ENCODE measurements at regions not wholly inside any gene's neighbourhood (a gene's known extent, or its start where the extent isn't known, plus 50 kb on each side); places are given as distances from the start of the nearest gene placed in this dataset.
A peak's percentile ranks its signal among the peaks of the same experiment; 100 is the strongest.

DNA sequence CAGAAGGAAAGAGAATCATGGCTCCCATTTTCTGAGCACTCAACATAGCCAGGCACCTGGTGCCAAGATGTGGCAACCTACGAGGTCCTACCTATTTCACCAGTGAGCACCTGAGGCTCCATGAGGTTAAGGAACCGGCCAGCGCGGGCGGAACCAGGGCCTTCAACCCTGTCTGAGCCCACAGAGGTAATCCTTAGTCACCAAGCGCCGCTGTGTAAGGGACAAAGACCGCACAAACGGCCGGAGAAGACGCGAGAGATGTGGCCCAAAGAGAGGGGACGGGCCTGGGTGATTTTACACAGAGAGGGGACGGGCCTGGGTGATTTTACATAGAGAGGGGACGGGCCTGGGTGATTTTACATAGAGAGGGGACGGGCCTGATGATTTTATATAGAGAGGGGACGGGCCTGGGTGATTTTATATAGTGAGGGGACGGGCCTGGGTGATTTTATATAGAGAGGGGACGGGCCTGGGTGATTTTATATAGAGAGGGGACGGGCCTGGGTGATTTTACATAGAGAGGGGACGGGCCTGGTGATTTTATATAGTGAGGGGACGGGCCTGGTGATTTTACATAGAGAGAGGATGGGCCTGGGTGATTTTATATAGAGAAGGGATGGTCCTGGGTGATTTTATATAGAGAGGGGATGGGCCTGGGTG, 114.2 kb downstream of the SMIM20 start:
- DNase-seq (ENCODE audit: low read depth), result no peak
- TF ChIP-seq, protein P1, sequence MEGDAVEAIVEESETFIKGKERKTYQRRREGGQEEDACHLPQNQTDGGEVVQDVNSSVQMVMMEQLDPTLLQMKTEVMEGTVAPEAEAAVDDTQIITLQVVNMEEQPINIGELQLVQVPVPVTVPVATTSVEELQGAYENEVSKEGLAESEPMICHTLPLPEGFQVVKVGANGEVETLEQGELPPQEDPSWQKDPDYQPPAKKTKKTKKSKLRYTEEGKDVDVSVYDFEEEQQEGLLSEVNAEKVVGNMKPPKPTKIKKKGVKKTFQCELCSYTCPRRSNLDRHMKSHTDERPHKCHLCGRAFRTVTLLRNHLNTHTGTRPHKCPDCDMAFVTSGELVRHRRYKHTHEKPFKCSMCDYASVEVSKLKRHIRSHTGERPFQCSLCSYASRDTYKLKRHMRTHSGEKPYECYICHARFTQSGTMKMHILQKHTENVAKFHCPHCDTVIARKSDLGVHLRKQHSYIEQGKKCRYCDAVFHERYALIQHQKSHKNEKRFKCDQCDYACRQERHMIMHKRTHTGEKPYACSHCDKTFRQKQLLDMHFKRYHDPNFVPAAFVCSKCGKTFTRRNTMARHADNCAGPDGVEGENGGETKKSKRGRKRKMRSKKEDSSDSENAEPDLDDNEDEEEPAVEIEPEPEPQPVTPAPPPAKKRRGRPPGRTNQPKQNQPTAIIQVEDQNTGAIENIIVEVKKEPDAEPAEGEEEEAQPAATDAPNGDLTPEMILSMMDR (conservative IDR thresholded peaks at IDR 0.05; ENCODE audit: low read depth, low read length), result no peak
- no peak overlapping the region for H3K4me3 ChIP-seq (ENCODE audit: low read depth, low read length)

DNA sequence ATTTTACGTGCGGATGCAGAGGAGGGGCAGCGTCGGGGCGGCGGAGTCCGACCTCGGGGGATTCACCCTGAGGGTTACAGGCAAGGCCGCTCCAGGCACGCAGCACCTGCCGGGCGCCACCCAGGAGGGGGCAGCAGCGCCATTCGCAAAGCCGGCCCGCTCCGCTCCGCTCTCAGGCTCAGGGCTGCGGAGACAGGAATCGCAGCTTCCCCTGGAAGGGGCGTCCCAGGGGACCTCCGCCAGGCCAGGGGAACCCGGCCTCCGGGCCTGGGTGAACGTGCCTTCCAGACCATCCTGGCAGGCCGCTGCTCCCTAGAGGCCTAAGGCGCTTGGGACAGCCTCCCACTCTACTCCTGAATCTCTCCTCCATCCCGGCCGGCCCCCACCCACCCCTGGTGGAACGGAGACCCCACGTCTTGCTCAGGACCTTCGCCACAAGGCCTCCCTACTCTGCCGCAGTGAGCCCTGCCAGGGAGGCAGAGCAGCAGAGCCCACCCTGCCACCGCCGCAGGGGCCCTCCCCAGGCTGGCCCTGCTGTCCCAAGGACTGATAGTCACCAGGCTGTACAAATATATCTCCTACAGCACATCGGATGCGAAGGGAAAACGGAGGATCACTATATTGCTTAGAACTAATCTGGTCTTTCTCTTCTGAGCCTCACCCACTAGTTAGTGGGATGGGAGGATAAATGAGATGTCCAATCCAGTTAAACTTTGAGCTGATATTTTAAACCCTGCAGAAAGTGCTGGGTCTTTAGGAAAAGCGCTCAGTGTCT, 115.0 kb downstream of the SMIM20 start:
- TF ChIP-seq, protein P1 (conservative IDR thresholded peaks at IDR 0.05; ENCODE audit: low read depth, low read length), result peak; percentile 78
- peak; percentile 61 for DNase-seq (ENCODE audit: low read depth)
- H3K4me3 ChIP-seq (ENCODE audit: low read depth, low read length), result no peak overlapping the region

DNA sequence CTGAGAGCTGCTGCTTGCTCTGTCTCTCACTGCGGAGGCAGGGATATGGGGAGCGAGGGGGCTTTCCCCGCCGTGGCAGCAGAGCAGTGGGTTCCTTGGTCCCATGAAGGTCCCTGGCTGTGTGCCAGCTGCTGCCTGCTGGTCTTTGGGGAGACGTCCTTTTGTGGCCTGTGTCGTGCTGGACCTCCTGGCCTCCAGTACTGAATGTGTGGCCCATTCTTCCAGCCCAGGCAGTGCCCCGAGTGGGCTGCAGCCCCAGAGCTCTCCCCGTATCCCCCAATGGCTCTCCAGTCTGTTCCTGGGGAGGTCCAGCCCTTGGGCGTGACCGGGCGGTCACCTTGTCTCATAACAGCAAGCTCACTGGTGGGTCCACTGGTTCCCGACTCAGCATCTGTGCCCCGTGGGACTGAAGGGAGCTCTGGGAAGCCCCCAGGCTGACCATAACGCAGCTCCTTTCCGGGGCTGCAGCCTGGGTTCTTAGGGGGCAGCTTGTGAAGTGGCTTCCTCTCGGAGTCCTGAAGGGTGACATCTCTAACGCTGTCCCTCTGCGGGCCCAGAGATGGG, 115.6 kb downstream of the SMIM20 start:
- no peak for DNase-seq (ENCODE audit: low read depth)
- TF ChIP-seq, protein P1 (conservative IDR thresholded peaks at IDR 0.05; ENCODE audit: low read depth, low read length), result no peak
- H3K4me3 ChIP-seq (ENCODE audit: low read depth, low read length), result no peak overlapping the region

DNA sequence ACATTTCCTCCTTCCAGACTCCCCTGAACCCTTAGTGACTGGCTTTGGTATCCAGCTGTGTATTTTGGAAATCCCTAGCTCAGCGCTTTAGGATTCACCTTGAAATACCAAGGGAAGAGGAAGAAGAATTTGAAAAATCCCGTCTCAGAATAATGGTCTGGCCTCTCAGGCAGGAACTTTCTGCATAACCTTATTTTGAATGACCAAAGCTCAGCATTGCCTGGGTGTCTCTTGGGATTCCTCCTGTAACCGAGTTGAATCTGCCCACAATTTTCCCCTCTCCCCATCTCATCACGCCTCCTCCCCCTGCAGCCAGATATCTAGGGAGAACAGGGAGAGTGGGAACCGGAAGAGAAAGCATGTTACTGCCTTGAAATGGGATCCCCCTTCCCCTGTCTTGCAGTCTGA, 116.2 kb downstream of the SMIM20 start:
- TF ChIP-seq, protein P1 (conservative IDR thresholded peaks at IDR 0.05; ENCODE audit: low read depth, low read length), result no peak
- no peak for DNase-seq (ENCODE audit: low read depth)
- no peak overlapping the region for H3K4me3 ChIP-seq (ENCODE audit: low read depth, low read length)

DNA sequence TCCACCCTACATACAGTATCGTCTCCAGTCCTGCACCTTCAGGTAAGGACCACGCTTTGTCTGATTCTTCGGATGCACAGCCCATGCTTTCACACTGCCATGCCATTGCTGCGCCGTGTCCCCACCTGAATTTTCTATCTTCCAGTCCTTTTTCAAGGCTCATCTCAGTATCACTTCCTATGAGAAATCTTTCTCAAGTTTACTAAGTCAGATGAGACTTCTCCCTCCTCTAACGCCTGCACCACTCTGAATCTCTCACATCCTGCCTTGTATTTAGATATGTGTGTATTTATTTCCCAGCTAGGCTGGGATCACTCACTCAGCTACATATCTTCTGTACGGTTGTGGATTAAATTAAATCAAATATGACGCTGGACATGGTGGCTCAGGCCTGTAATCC, 116.8 kb downstream of the SMIM20 start:
- no peak for DNase-seq (ENCODE audit: low read depth)
- TF ChIP-seq, protein P1 (conservative IDR thresholded peaks at IDR 0.05; ENCODE audit: low read depth, low read length), result no peak
- H3K4me3 ChIP-seq (ENCODE audit: low read depth, low read length), result no peak overlapping the region

DNA sequence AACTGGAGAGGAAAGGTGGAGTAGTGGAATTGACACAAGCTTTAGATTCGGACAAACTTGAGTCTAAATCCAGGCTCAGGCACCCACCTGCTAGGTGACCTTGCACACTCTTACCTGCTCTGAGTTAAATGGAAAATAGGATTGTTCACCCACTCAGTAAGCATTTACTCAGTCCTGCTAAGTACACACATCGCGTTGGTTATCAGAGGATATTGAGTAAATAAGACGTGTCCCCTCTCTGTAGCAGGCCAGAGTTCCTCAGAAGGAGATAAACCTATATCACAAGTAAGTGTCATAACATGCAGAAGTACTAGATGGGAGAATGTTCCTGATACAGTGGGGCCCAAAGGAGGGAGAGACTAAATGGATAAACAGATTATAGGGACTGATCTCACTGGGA, 117.7 kb downstream of the SMIM20 start:
- H3K4me3 ChIP-seq (ENCODE audit: low read depth, low read length), result no peak overlapping the region
- TF ChIP-seq, protein P1 (conservative IDR thresholded peaks at IDR 0.05; ENCODE audit: low read depth, low read length), result no peak
- DNase-seq (ENCODE audit: low read depth), result no peak

Measured in choroid plexus epithelial cell (primary cell).